Cardiac muscle cell (in vitro differentiated cells and primary cell): ENCODE measurements at regions not wholly inside any gene's neighbourhood (a gene's known extent, or its start where the extent isn't known, plus 50 kb on each side); places are given as distances from the start of the nearest gene placed in this dataset.
A peak's percentile ranks its signal among the peaks of the same experiment; 100 is the strongest.
"Not testable (repeated sequence)": the region's sequence is repeated elsewhere in the genome, so short reads cannot be mapped to it uniquely, and the experiment has no call there.

Experiments used
- DNase-seq, 2 donors: peaks; one replicate each; pipeline versions ENCODE4 v3.0.0 to v3.0.0-alpha.2; 2010 to 2017; ENCODE audit warnings: low read depth in 1 of 2, low spot score in 1 of 2
- H3K27ac ChIP-seq: fragments of 200-600 bp; sonication (generic); 2 replicates; pipeline ENCODE4 v1.5.1; 2016
- H3K27me3 ChIP-seq: fragments of 200-600 bp; sonication (generic); 2 replicates; pipeline ENCODE4 v1.6.0; 2016; ENCODE audit warnings: control low read depth
- H3K36me3 ChIP-seq: fragments of 200-600 bp; sonication (generic); 2 replicates; pipeline ENCODE4 v1.5.1; 2016; ENCODE audit warnings: control low read depth
- H3K4me1 ChIP-seq: fragments of 200-600 bp; sonication (generic); 2 replicates; pipeline ENCODE4 v1.8.1; 2017; ENCODE audit warnings: low read depth, mild to moderate bottlenecking, mixed run types
- H3K4me3 ChIP-seq: fragments of 200-600 bp; sonication (generic); 2 replicates; pipeline ENCODE4 v1.5.1; 2016; ENCODE audit warnings: mild to moderate bottlenecking
- H3K9me3 ChIP-seq: fragments of 200-600 bp; sonication (generic); 2 replicates; pipeline ENCODE4 v1.5.1; 2017; ENCODE audit warnings: low read depth, mild to moderate bottlenecking, control low read depth
- CTCF ChIP-seq: IDR thresholded peaks from 2 replicates; pipeline ENCODE4 v1.5.1; 2012; ENCODE audit warnings: low read depth, mild to moderate bottlenecking, low read length

GRCh38 chr1:118459871-118460270, 274.8 kb upstream of the SPAG17 start:
- no peaks in the 10 kb centered on the region for H3K36me3 ChIP-seq
- H3K4me3 ChIP-seq: no peak overlapping the region
- H3K9me3 ChIP-seq: no peaks in the 10 kb centered on the region
- DNase-seq: no peak
- no peaks in the 10 kb centered on the region for H3K4me1 ChIP-seq
- no peaks in the 10 kb centered on the region for H3K27me3 ChIP-seq
- no peak overlapping the region for H3K27ac ChIP-seq
- TF ChIP-seq CTCF: no peak

DNA sequence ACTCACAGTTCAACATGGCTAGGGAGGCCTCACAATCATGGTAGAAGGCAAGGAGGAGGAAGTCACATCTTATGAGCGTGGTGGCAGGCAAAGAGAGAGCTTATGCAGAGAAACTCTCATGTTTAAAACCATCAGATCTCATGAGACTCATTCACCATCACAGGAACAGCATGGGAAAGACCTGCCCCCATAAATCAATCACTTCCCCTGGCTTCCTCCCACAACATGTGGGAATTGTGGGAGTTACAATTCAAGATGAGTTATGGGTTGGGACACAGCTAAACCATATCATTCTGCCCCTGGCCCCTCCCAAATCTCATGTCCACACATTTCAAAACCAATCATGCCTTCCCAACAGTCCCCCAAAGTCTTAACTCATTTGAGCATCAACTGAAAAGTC, 268.8 kb upstream of the SPAG17 start:
- not testable (repeated sequence) for H3K27me3 ChIP-seq, H3K4me1 ChIP-seq, H3K4me3 ChIP-seq, DNase-seq, H3K9me3 ChIP-seq, H3K27ac ChIP-seq, H3K36me3 ChIP-seq

DNA sequence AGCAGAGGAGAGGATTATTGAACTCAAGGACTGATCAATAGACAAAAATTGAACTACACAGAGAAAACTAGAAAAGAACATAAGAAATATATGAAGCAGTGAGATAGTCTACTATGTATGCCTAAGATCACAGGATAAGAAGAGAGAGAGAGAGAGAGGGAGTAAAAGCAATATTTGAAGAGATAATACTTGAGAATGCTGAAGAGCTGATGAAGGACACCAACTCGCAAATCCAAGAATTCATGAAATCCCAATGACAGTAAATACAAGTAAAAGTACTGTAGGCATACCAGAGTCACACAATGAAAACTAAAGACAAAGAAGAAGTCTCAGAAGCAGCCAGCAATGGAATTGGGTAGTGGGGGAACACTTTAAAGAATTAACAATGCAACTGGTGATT, 260.1 kb upstream of the SPAG17 start:
- Histone ChIP-seq H3K4me3 (no peak overlapping the region), H3K4me1 (peaks cover 5% of the 10 kb centered on the region), H3K36me3 (no peaks in the 10 kb centered on the region), H3K27ac (no peak overlapping the region), H3K27me3 (no peaks in the 10 kb centered on the region), H3K9me3 (no peaks in the 10 kb centered on the region)
- DNase-seq: no peak
- no peak for TF ChIP-seq CTCF

GRCh38 chr1:118442214-118442613, 257.2 kb upstream of the SPAG17 start:
- no peaks in the 10 kb centered on the region for H3K9me3 ChIP-seq
- H3K4me3 ChIP-seq: no peak overlapping the region
- H3K36me3 ChIP-seq: no peaks in the 10 kb centered on the region
- peaks cover 5% of the 10 kb centered on the region for H3K4me1 ChIP-seq
- H3K27me3 ChIP-seq: no peaks in the 10 kb centered on the region
- no peak for TF ChIP-seq CTCF
- H3K27ac ChIP-seq: no peak overlapping the region
- peak in 1 of 2 donors; percentile 14 for DNase-seq

- Histone ChIP-seq H3K27ac (no peak overlapping the region), H3K9me3 (no peaks in the 10 kb centered on the region)
Observed at GRCh38 chr1:118437664-118438063, 252.6 kb upstream of the SPAG17 start.

GRCh38 chr1:118429856-118430255, 244.8 kb upstream of the SPAG17 start:
- Histone ChIP-seq H3K27ac (no peak overlapping the region), H3K4me3 (no peak overlapping the region), H3K36me3 (no peaks in the 10 kb centered on the region), H3K27me3 (no peaks in the 10 kb centered on the region), H3K9me3 (no peaks in the 10 kb centered on the region), H3K4me1 (no peaks in the 10 kb centered on the region)
- no peak for DNase-seq
- no peak for TF ChIP-seq CTCF

More at GRCh38 chr1:118437664-118438063, 252.6 kb upstream of the SPAG17 start:
- Histone ChIP-seq H3K4me3 (no peak overlapping the region), H3K27me3 (no peaks in the 10 kb centered on the region), H3K36me3 (no peaks in the 10 kb centered on the region), H3K4me1 (no peaks in the 10 kb centered on the region)
- TF ChIP-seq CTCF: no peak
- DNase-seq: no peak
